Epithelial cell of esophagus (primary cell): ENCODE measurements at regions not wholly inside any gene's neighbourhood (a gene's known extent, or its start where the extent isn't known, plus 50 kb on each side); places are given as distances from the start of the nearest gene placed in this dataset.

ENCODE experiments used
- DNase-seq: peaks from one replicate; pipeline ENCODE4 v3.0.0; 2010; ENCODE audit warnings: low read depth
- H3K4me3 ChIP-seq: 2 replicates; pipeline ENCODE4 v1.5.1; 2011; ENCODE audit warnings: mild to moderate bottlenecking, low read length, control low read depth
- TF ChIP-seq, protein P1 (sequence below): IDR thresholded peaks from 2 replicates; pipeline ENCODE4 v1.5.1; 2011; ENCODE audit warnings: low read depth, mild to moderate bottlenecking, low read length, control low read depth, inconsistent platforms; ENCODE audit not compliant: insufficient read depth; ENCODE audit errors: missing control alignments

DNA sequence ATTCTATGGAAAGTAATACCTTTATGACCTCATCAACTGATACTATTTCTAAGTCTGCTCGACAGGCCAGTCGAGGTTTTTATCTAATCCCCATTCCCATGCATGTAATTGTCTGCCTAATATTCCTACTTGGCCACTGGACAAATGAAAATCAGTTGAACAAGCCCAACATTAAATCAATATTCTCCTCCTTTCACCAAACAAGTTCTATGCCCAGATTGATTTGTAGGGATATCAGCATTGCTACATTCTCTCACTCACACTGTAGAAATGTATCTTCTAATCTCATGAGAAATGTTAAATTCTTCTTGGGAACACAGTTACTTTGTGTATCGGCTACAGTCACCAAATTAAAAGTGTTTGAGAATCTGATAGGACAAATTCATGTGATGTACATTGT, 208.8 kb upstream of the CTNND2 start:
- H3K4me3 ChIP-seq: no peak overlapping the region
- no peak for DNase-seq
- TF ChIP-seq, protein P1, sequence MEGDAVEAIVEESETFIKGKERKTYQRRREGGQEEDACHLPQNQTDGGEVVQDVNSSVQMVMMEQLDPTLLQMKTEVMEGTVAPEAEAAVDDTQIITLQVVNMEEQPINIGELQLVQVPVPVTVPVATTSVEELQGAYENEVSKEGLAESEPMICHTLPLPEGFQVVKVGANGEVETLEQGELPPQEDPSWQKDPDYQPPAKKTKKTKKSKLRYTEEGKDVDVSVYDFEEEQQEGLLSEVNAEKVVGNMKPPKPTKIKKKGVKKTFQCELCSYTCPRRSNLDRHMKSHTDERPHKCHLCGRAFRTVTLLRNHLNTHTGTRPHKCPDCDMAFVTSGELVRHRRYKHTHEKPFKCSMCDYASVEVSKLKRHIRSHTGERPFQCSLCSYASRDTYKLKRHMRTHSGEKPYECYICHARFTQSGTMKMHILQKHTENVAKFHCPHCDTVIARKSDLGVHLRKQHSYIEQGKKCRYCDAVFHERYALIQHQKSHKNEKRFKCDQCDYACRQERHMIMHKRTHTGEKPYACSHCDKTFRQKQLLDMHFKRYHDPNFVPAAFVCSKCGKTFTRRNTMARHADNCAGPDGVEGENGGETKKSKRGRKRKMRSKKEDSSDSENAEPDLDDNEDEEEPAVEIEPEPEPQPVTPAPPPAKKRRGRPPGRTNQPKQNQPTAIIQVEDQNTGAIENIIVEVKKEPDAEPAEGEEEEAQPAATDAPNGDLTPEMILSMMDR: no peak

DNA sequence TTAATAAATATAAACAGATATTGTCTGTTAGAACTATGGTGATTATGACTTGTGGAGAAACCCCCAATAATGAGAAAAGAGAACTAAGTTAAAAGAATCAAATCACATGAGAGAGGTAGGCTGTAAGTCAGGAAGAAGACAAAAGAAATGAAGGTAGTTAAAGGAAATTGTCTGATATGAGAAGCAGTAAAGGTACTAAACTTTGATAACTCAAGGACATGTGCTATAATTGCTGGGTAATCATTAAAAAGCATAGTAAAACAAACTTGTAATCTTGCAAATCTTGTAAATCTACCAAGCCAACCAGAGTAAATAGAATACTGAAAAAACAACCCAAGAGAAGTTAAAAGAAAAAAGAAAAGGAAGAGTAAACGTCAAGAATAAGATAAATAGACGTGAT, 207.0 kb upstream of the CTNND2 start:
- no peak overlapping the region for H3K4me3 ChIP-seq
- no peak for DNase-seq
- TF ChIP-seq, protein P1: no peak

DNA sequence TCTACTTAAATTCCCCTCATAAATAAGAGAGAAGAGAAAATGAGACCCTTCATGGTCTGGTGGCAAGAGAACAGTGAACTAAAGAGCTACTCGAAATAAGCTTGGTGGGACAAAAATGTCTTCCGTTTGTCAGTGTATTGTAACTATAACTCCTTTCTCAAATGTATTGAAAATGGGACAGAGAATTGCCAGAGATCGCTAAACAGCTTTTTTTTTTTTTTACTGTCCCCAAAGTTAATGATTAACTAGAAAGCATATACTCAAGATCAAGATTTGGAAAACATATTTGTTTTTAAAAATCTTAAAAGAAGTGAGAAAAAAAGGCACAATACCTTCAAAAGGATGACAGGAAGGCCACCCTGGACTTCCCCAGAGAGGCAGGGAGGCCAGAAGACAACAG, 206.4 kb upstream of the CTNND2 start:
- no peak for DNase-seq
- H3K4me3 ChIP-seq: no peak overlapping the region
- TF ChIP-seq, protein P1: no peak

DNA sequence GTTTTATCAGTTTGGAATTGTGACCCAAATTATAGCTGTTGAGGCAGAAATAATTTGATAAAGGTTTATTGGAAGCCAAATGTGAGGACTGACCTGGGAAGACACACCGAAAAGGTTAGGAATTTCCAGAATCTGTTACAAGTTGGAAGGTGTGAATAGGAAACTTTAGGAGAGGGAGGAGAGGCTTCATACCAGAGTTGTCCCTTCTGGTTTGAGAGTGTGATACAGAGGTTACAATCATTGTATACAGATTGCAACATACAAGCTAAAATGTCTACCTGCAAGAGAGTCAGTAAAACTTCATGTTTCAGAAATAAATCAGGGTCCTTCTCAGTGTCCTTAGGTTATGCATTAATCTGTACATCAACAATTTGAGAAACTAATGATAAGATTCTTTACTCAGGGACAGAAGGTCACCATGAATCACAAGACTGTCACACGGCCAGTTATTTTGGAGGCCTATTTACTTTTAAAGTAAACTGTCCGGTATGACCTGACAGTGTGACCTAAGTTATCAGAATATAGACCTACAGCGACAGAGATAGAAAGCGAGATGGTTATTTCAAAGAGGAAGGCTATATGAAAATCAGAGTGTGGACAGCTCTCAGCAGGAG, 204.9 kb upstream of the CTNND2 start:
- H3K4me3 ChIP-seq: no peak overlapping the region
- TF ChIP-seq, protein P1: no peak
- DNase-seq: no peak

DNA sequence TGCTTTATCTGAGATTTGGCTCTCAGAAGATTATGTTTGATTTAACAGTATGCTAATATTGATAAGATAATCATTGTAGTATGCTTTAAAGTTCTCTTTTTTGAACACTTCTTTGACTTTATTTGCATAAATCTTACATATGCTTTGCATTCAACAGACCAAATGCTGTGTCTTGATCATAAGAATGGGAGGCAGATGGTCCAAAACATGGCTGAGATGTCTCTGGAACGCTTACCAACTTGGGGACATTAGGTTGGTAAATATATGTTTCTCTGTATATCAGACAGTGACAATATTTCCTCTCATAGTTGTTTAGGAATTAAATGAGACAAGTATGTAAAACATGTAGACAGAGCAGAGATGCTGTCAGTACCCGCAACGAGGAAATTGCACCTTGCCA, 197.9 kb upstream of the CTNND2 start:
- TF ChIP-seq, protein P1: no peak
- DNase-seq: no peak
- H3K4me3 ChIP-seq: no peak overlapping the region

DNA sequence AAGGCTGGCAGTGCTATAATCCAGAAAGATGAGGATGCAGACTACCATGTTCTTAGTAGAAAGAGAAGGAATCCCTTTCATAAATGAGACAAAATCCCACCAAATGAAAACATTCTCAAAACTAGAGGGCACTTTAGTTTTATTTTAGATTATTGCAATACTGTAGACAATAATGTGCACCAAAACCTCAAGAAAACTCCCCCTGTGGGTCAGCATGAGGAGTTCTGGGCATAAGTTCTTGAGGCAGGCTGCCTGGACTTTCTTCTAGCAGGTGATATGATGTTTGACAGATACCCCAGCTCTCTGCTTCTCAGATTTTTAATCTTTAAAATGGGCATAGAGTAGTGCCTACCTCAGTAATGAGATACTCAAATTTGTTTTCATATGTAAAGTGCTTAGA, 196.3 kb upstream of the CTNND2 start:
- TF ChIP-seq, protein P1: no peak
- no peak overlapping the region for H3K4me3 ChIP-seq
- no peak for DNase-seq

DNA sequence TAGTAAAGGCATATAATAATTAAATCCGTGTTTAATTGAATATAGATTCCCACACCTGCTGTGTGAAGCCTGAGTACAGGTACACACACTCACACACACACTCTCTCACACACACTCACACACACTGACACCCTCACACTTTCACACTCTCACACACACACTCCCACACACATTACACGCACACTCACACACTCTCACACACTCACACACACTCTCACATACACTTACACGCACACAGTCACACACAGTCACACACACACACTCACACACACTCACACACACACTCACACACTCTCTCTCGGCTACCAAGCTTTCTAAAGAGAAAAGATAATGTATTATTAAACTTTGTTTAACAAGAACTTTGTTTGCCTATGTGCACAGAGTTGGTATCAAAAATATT, 195.1 kb upstream of the CTNND2 start:
- no peak for DNase-seq
- TF ChIP-seq, protein P1: no peak
- H3K4me3 ChIP-seq: no peak overlapping the region
